K562 (cell line): ENCODE measurements at regions not wholly inside any gene's neighbourhood (a gene's known extent, or its start where the extent isn't known, plus 50 kb on each side); places are given as distances from the start of the nearest gene placed in this dataset.

Source experiments
- ATAC-seq: fragments of 200-7000 bp; cut with Tn5 transposase; 3 replicates; pipeline ENCODE4 v1.9.1; 2020; ENCODE audit warnings: moderate library complexity
- BruUV-seq: library from RNA; stranded (reverse); fragments of 400-500 nt; replicated peaks from 2 replicates; lab custom pipeline; 2021; lab: Mats Ljungman, UMichigan
- CTCF ChIA-PET: fragments of 300-600 bp; formaldehyde crosslinking; extraction: SDS; loops from one replicate; lab custom pipeline; 2021; ENCODE audit warnings: low intra/inter-chr PET ratio; lab: Yijun Ruan, JAX
- POLR2A ChIA-PET: fragments of 300-600, 350-650 bp; sonication (Branson Sonifier 250); formaldehyde crosslinking; extraction: SDS; loops from one replicate; lab custom pipeline; 2021; ENCODE audit warnings: antibody characterized with exemption, inconsistent platforms; lab: Yijun Ruan, JAX
- DNase-seq, 4 experiments: peaks; one replicate each; pipeline versions ENCODE4 v3.0.0 to v3.0.0-alpha.2; 2011 to 2018; ENCODE audit warnings: low spot score in 3 of 4, mixed read lengths in 3 of 4; ENCODE audit errors: extremely low read depth in 1 of 4
- FAIRE-seq: peaks from 2 replicates; lab custom pipeline; 2011; peaks lifted over from hg19 to GRCh38; lab: Jason Lieb, UNC
- H2AFZ ChIP-seq: 2 replicates; pipeline ENCODE4 v1.6.0; 2011; ENCODE audit warnings: low read depth, low read length, control low read depth, inconsistent platforms
- H3K27ac ChIP-seq: fragments of 200-600 bp; 3 replicates; pipeline ENCODE4 v1.8.0; 2011; ENCODE audit warnings: low read depth, mild to moderate bottlenecking, control low read depth, inconsistent platforms, low read length, moderate library complexity, mixed read lengths; ENCODE audit errors: extremely low read depth
- H3K27me3 ChIP-seq, 2 experiments: fragments of 300-600 bp in 1 of 2; 2 replicates in 1 of 2; 3 replicates in 1 of 2; pipeline versions ENCODE4 v1.6.0 to v1.8.0; 2011; ENCODE audit warnings: inconsistent platforms in 2 of 2, low read length in 2 of 2, mild to moderate bottlenecking in 1 of 2, mixed read lengths in 1 of 2, moderate library complexity in 1 of 2; ENCODE audit not compliant: control insufficient read depth in 2 of 2, insufficient read depth in 2 of 2
- H3K36me3 ChIP-seq: fragments of 300-600 bp; 3 replicates; pipeline ENCODE4 v1.8.0; 2011; ENCODE audit warnings: mild to moderate bottlenecking, low read length, inconsistent platforms; ENCODE audit not compliant: control insufficient read depth, insufficient read depth
- H3K4me1 ChIP-seq, 2 experiments: fragments of 200-600 bp in 1 of 2; replicated peaks in 1 of 2; 2 replicates in 1 of 2; 3 replicates in 1 of 2; pipeline versions ENCODE4 v1.5.1 to v1.8.0; 2011; ENCODE audit warnings: inconsistent platforms in 2 of 2, low read length in 2 of 2, mild to moderate bottlenecking in 1 of 2, mixed read lengths in 1 of 2, moderate library complexity in 1 of 2; ENCODE audit not compliant: control insufficient read depth in 2 of 2, insufficient read depth in 2 of 2
- H3K4me2 ChIP-seq: 2 replicates; pipeline ENCODE4 v1.6.1; 2011; ENCODE audit warnings: low read length, control low read depth, inconsistent platforms, mixed read lengths; ENCODE audit not compliant: insufficient read depth
- H3K4me3 ChIP-seq: fragments of 200-600 bp; sonication (generic), shearing (Covaris generic); 2 replicates; pipeline ENCODE4 v1.5.1; 2016; ENCODE audit warnings: control low read depth, inconsistent platforms
- H3K79me2 ChIP-seq: fragments of 200-600 bp; 3 replicates; pipeline ENCODE4 v1.8.0; 2011; ENCODE audit warnings: low read length, inconsistent platforms; ENCODE audit not compliant: control insufficient read depth, insufficient read depth
- H3K9ac ChIP-seq, 2 experiments: 2 replicates each; pipeline versions ENCODE4 v1.6.0 to v1.6.1; 2011; ENCODE audit warnings: low read depth in 2 of 2, low read length in 2 of 2, control low read depth in 1 of 2, inconsistent platforms in 1 of 2, mild to moderate bottlenecking in 1 of 2, mixed read lengths in 1 of 2; ENCODE audit not compliant: insufficient read depth in 1 of 2
- H3K9me1 ChIP-seq: one replicate; pipeline ENCODE4 v1.6.0; 2011; ENCODE audit warnings: inconsistent platforms, mild to moderate bottlenecking, low read length, moderate library complexity; ENCODE audit not compliant: control insufficient read depth, insufficient read depth
- H3K9me3 ChIP-seq: replicated peaks from 2 replicates; pipeline ENCODE4 v1.5.1; 2011; ENCODE audit warnings: low read depth, low read length, inconsistent platforms; ENCODE audit not compliant: control insufficient read depth, insufficient read depth
- H4K20me1 ChIP-seq: replicated peaks from 2 replicates; pipeline ENCODE4 v1.6.1; 2011; ENCODE audit warnings: low read length, inconsistent platforms, mixed read lengths; ENCODE audit not compliant: control insufficient read depth, insufficient read depth
- CBX3 ChIP-seq, 2 experiments: IDR thresholded peaks; 1 replicate in 1 of 2; 2 replicates in 1 of 2; pipeline ENCODE4 v1.6.1; 2012; ENCODE audit warnings: inconsistent platforms in 2 of 2, low read length in 2 of 2, borderline replicate concordance in 1 of 2, control low read depth in 1 of 2
- CGGBP1 ChIP-seq: fragments of 250-450 bp; sonication (Bioruptor Pico); IDR thresholded peaks from 2 replicates; pipeline ENCODE4 v1.9.0; 2021; ENCODE audit warnings: mild to moderate bottlenecking
- CREM ChIP-seq: IDR thresholded peaks from 2 replicates; pipeline ENCODE4 v1.6.1; 2014; ENCODE audit warnings: antibody characterized with exemption, low read depth
- GTF2B ChIP-seq: IDR thresholded peaks from 2 replicates; pipeline ENCODE4 v1.6.1; 2011; ENCODE audit not compliant: insufficient read length; ENCODE audit errors: extremely low read depth
- IRF9 ChIP-seq: fragments of 450-650 bp; IDR thresholded peaks from 2 replicates; pipeline ENCODE4 v1.6.1; 2016; ENCODE audit warnings: missing biosample characterization, missing genetic modification characterization
- KDM4B ChIP-seq, 2 experiments: fragments of 450-650 bp in 1 of 2; sonication (generic) in 1 of 2; IDR thresholded peaks; 2 replicates each; pipeline ENCODE4 v1.6.1; 2016 to 2017; ENCODE audit warnings: borderline replicate concordance in 2 of 2, antibody characterized with exemption in 1 of 2, low read depth in 1 of 2, mild to moderate bottlenecking in 1 of 2
- STAT5A ChIP-seq: IDR thresholded peaks from 2 replicates; pipeline ENCODE4 v1.6.1; 2012; ENCODE audit warnings: low read length, inconsistent platforms, borderline replicate concordance
- TOE1 ChIP-seq, 2 experiments: fragments of 450-650 bp in 1 of 2; sonication (generic) in 1 of 2; formaldehyde crosslinking in 1 of 2; IDR thresholded peaks; 2 replicates each; pipeline versions ENCODE4 v1.7.1 to v1.8.0; 2016 to 2022; ENCODE audit warnings: borderline replicate concordance in 2 of 2, mild to moderate bottlenecking in 2 of 2, antibody characterized with exemption in 1 of 2, inconsistent platforms in 1 of 2, low read depth in 1 of 2, missing genetic modification reagents in 1 of 2, moderate library complexity in 1 of 2
- TSC22D4 ChIP-seq: fragments of 450-650 bp; IDR thresholded peaks from 2 replicates; pipeline ENCODE4 v1.6.1; 2016; ENCODE audit warnings: missing genetic modification characterization, missing biosample characterization, control low read depth
- ZBTB7A ChIP-seq: IDR thresholded peaks from 2 replicates; pipeline ENCODE4 v1.6.1; 2011; ENCODE audit warnings: low read depth, mild to moderate bottlenecking, low read length, moderate library complexity, borderline replicate concordance; ENCODE audit not compliant: control insufficient read depth
- ZNF133 ChIP-seq: fragments of 250-450 bp; sonication (Bioruptor Pico); IDR thresholded peaks from 2 replicates; pipeline ENCODE4 v1.4.0; 2020; ENCODE audit warnings: mild to moderate bottlenecking
- ZNF24 ChIP-seq: fragments of 450-650 bp; IDR thresholded peaks from 2 replicates; pipeline ENCODE4 v1.6.1; 2016
- ZNF263 ChIP-seq: sonication (generic); formaldehyde crosslinking; IDR thresholded peaks from 2 replicates; pipeline ENCODE4 v1.8.0; 2022; ENCODE audit warnings: mild to moderate bottlenecking, missing genetic modification reagents, borderline replicate concordance
- ZNF436 ChIP-seq: fragments of 250-450, 450-650 bp; sonication (Bioruptor Pico); formaldehyde crosslinking; IDR thresholded peaks from 2 replicates; pipeline ENCODE4 v1.7.0; 2020; ENCODE audit warnings: mild to moderate bottlenecking
- ZNF444 ChIP-seq: fragments of 250-450 bp; sonication (Bioruptor Pico); IDR thresholded peaks from 2 replicates; pipeline ENCODE4 v1.4.0; 2020; ENCODE audit warnings: mild to moderate bottlenecking, moderate library complexity
- WGBS: fragments of 100-300 bp; shearing (Covaris generic); methylation state at CpG from one replicate; pipeline ENCODE4 v1.1.6; 2016; ENCODE audit warnings: low coverage, mixed read lengths; ENCODE audit not compliant: insufficient coverage; ENCODE audit errors: missing lambda C conversion rate; 5-methylcytosine and 5-hydroxymethylcytosine counted together
- in situ Hi-C: fragments of 300-500 bp; cut with MboI; formaldehyde crosslinking; loops from 4 replicates; pipeline ENCODE4 v1.15.0; 2018; ENCODE audit warnings: inconsistent platforms, mixed read lengths
- intact Hi-C: fragments of 100-400 bp; cut with micrococcal nuclease; formaldehyde crosslinking; loops from 2 replicates; pipeline ENCODE4 v1.14.2; 2022
- TF ChIP-seq, protein P1 (sequence below): fragments of 450-650 bp; formaldehyde crosslinking; IDR thresholded peaks from 2 replicates; pipeline ENCODE4 v1.4.0; 2022; ENCODE audit warnings: mild to moderate bottlenecking, moderate library complexity
- TF ChIP-seq, protein P2 (sequence below): fragments of 450-650 bp; conservative IDR thresholded peaks from 2 replicates; pipeline ENCODE4 v1.6.1; 2016; ENCODE audit warnings: missing genetic modification characterization, low read depth, mild to moderate bottlenecking, missing compliant biosample characterization, moderate library complexity

GRCh38 chr20:60295214-60295613, 337.0 kb downstream of the CDH26 start:
- in situ Hi-C loops, result no loop called here
- DNase-seq, result no peak

More at GRCh38 chr20:60295214-60295613, 337.0 kb downstream of the CDH26 start:
- ChIA-PET CTCF (no interaction called here), POLR2A (interaction anchor here (0.7 kb wide), 1 partner anchor 10 kb away, joined by 3 read pairs; no protein-coding TSS in a partner anchor)
- H3K4me1 ChIP-seq, result no peaks in the 10 kb centered on the region
- intact Hi-C loops, result no loop called here
- no peak overlapping the region for H3K4me3 ChIP-seq
- no peak overlapping the region for H3K4me2 ChIP-seq
- TF ChIP-seq ZNF444 (CRISPR knock-in tag) (no peak), TSC22D4 (tag) (no peak), ZBTB7A (no peak), ZNF263 (CRISPR knock-in tag) (no peak), CBX3 (IDR thresholded peaks at IDR 0.05; ENCODE audit: borderline replicate concordance in 1 of 2, low read length in 2 of 2) (no peak), CREM (no peak), ZNF133 (no peak), GTF2B (no peak), STAT5A (no peak), IRF9 (tag) (no peak), CGGBP1 (CRISPR knock-in tag) (no peak), KDM4B (IDR thresholded peaks at IDR 0.05; ENCODE audit: borderline replicate concordance in 2 of 2, low read depth in 1 of 2) (no peak), ZNF436 (no peak), TOE1 (IDR thresholded peaks at IDR 0.05; ENCODE audit: borderline replicate concordance) (no peak), TOE1 (CRISPR knock-in tag; IDR thresholded peaks at IDR 0.05; ENCODE audit: borderline replicate concordance, low read depth) (no peak), ZNF24 (no peak)
- TF ChIP-seq, protein P1, sequence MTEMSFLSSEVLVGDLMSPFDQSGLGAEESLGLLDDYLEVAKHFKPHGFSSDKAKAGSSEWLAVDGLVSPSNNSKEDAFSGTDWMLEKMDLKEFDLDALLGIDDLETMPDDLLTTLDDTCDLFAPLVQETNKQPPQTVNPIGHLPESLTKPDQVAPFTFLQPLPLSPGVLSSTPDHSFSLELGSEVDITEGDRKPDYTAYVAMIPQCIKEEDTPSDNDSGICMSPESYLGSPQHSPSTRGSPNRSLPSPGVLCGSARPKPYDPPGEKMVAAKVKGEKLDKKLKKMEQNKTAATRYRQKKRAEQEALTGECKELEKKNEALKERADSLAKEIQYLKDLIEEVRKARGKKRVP (CRISPR knock-in tag), result no peak
- TF ChIP-seq, protein P2, sequence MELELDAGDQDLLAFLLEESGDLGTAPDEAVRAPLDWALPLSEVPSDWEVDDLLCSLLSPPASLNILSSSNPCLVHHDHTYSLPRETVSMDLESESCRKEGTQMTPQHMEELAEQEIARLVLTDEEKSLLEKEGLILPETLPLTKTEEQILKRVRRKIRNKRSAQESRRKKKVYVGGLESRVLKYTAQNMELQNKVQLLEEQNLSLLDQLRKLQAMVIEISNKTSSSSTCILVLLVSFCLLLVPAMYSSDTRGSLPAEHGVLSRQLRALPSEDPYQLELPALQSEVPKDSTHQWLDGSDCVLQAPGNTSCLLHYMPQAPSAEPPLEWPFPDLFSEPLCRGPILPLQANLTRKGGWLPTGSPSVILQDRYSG (tag), result no peak
- BruUV-seq, result no TSS peak
- 0% methylated on average over 2 of the region's 2 CpGs for WGBS
- H3K36me3 ChIP-seq, result no peaks in the 10 kb centered on the region
- H3K9ac ChIP-seq, result no peak overlapping the region
- H3K27ac ChIP-seq, result no peak overlapping the region
- H3K27me3 ChIP-seq, result peaks cover 0 to 6% of the 10 kb centered on the region in 2 experiments; a peak in 1 of 5 replicates
- no peaks in the 10 kb centered on the region for H4K20me1 ChIP-seq
- FAIRE-seq, result no peak
- H3K9me3 ChIP-seq, result no peaks in the 10 kb centered on the region
- H3K9me1 ChIP-seq, result no peaks in the 10 kb centered on the region
- ATAC-seq, result no peak
- H3K79me2 ChIP-seq, result no peaks in the 10 kb centered on the region
- no peak overlapping the region for H2AFZ ChIP-seq
